ENCODE measurements at regions not wholly inside any gene's neighbourhood (a gene's known extent, or its start where the extent isn't known, plus 50 kb on each side); places are given as distances from the start of the nearest gene placed in this dataset.

GRCh38 chr16:65473699-65474098, 351.8 kb upstream of the CDH11 start:
- TF ChIP-seq CTCF (IDR thresholded peaks at IDR 0.05) (no peak), HMGXB4 (CRISPR knock-in tag; IDR thresholded peaks at IDR 0.05) (no peak)

Measured in WTC11 (cell line).